Stimulated activated memory B cell treated with anti-CD40 and anti-IgM and Interleukin-4, amounts not matched to agents 10 μg/mL and 1 μg/mL and 100 μg/mL, for 72 hours (primary cell): ENCODE measurements at regions not wholly inside any gene's neighbourhood (a gene's known extent, or its start where the extent isn't known, plus 50 kb on each side); places are given as distances from the start of the nearest gene placed in this dataset.
"Not testable (repeated sequence)": the region's sequence is repeated elsewhere in the genome, so short reads cannot be mapped to it uniquely, and the experiment has no call there.

Source experiments
- ATAC-seq: fragments of 150-1000 bp; cut with Tn5 transposase; 2 replicates; pipeline ENCODE4 v1.10.0; 2021
- H3K27ac Mint-ChIP-seq: one replicate; pipeline ENCODE4 v1.8.0; 2022; ENCODE audit warnings: mild to moderate bottlenecking, mixed read lengths
- H3K27me3 Mint-ChIP-seq: one replicate; pipeline ENCODE4 v1.8.0; 2022; ENCODE audit warnings: mixed read lengths
- H3K36me3 Mint-ChIP-seq: one replicate; pipeline ENCODE4 v1.8.0; 2022; ENCODE audit warnings: mixed read lengths
- H3K4me1 Mint-ChIP-seq: one replicate; pipeline ENCODE4 v1.8.0; 2022; ENCODE audit warnings: mixed read lengths
- H3K4me3 Mint-ChIP-seq: one replicate; pipeline ENCODE4 v1.8.0; 2022; ENCODE audit warnings: mild to moderate bottlenecking, moderate library complexity, mixed read lengths
- H3K9me3 Mint-ChIP-seq: one replicate; pipeline ENCODE4 v1.8.0; 2022; ENCODE audit warnings: mixed read lengths

GRCh38 chr17:64800987-64801386 is 118.3 kb downstream of the LRRC37A3 start:
- Mint-ChIP-seq H3K4me1 (peaks cover 22% of the 10 kb centered on the region), H3K36me3 (peaks cover 49% of the 10 kb centered on the region)
- H3K9me3 Mint-ChIP-seq, H3K4me3 Mint-ChIP-seq, ATAC-seq, H3K27ac Mint-ChIP-seq, H3K27me3 Mint-ChIP-seq: not testable (repeated sequence)

GRCh38 chr17:64800361-64800895 is 118.8 kb downstream of the LRRC37A3 start:
- H3K9me3 Mint-ChIP-seq, H3K27me3 Mint-ChIP-seq, H3K4me3 Mint-ChIP-seq, H3K27ac Mint-ChIP-seq, ATAC-seq: not testable (repeated sequence)
- Mint-ChIP-seq H3K36me3 (peaks cover 46% of the 10 kb centered on the region), H3K4me1 (peaks cover 23% of the 10 kb centered on the region)

- not testable (repeated sequence) for H3K4me3 Mint-ChIP-seq, ATAC-seq, H3K9me3 Mint-ChIP-seq, H3K27me3 Mint-ChIP-seq
- peaks cover 46% of the 10 kb centered on the region for H3K36me3 Mint-ChIP-seq
- H3K4me1 Mint-ChIP-seq = peaks cover 23% of the 10 kb centered on the region
- H3K27ac Mint-ChIP-seq = peak overlapping the region; percentile 69
Measured at GRCh38 chr17:64799543-64800188, 119.6 kb downstream of the LRRC37A3 start.

- peak overlapping the region; percentile 69 for H3K27ac Mint-ChIP-seq
- not testable (repeated sequence) for H3K4me3 Mint-ChIP-seq, H3K9me3 Mint-ChIP-seq
Measured at GRCh38 chr17:64798961-64799360, 120.3 kb downstream of the LRRC37A3 start.

GRCh38 chr17:64798489-64798790 is 120.8 kb downstream of the LRRC37A3 start:
- H3K27ac Mint-ChIP-seq, H3K4me3 Mint-ChIP-seq, H3K9me3 Mint-ChIP-seq, H3K27me3 Mint-ChIP-seq: not testable (repeated sequence)
- Mint-ChIP-seq H3K4me1 (peaks cover 23% of the 10 kb centered on the region), H3K36me3 (peaks cover 45% of the 10 kb centered on the region)
- peak; percentile 66 for ATAC-seq

More at GRCh38 chr17:64798961-64799360, 120.3 kb downstream of the LRRC37A3 start:
- H3K4me1 Mint-ChIP-seq = peaks cover 23% of the 10 kb centered on the region
- not testable (repeated sequence) for H3K27me3 Mint-ChIP-seq, ATAC-seq
- H3K36me3 Mint-ChIP-seq = peaks cover 46% of the 10 kb centered on the region

- peak; percentile 49 for ATAC-seq
- H3K9me3 Mint-ChIP-seq, H3K27me3 Mint-ChIP-seq, H3K4me3 Mint-ChIP-seq, H3K27ac Mint-ChIP-seq: not testable (repeated sequence)
- Mint-ChIP-seq H3K4me1 (peaks cover 23% of the 10 kb centered on the region), H3K36me3 (peaks cover 39% of the 10 kb centered on the region)
Measured at GRCh38 chr17:64797746-64798488, 121.4 kb downstream of the LRRC37A3 start.

- Mint-ChIP-seq H3K4me1 (peaks cover 23% of the 10 kb centered on the region), H3K36me3 (peaks cover 31% of the 10 kb centered on the region)
- H3K27ac Mint-ChIP-seq, H3K4me3 Mint-ChIP-seq, ATAC-seq, H3K9me3 Mint-ChIP-seq, H3K27me3 Mint-ChIP-seq: not testable (repeated sequence)
Measured at GRCh38 chr17:64795342-64795741, 123.9 kb downstream of the LRRC37A3 start.

GRCh38 chr17:64794548-64795274 is 124.6 kb downstream of the LRRC37A3 start:
- ATAC-seq = not testable (repeated sequence)

GRCh38 chr17:64794113-64794512 is 125.2 kb downstream of the LRRC37A3 start:
- not testable (repeated sequence) for H3K9me3 Mint-ChIP-seq, H3K27ac Mint-ChIP-seq, ATAC-seq, H3K4me3 Mint-ChIP-seq, H3K27me3 Mint-ChIP-seq
- Mint-ChIP-seq H3K4me1 (peaks cover 17% of the 10 kb centered on the region), H3K36me3 (peaks cover 26% of the 10 kb centered on the region)

More at GRCh38 chr17:64794548-64795274, 124.6 kb downstream of the LRRC37A3 start:
- H3K27ac Mint-ChIP-seq, H3K9me3 Mint-ChIP-seq, H3K4me3 Mint-ChIP-seq, H3K27me3 Mint-ChIP-seq: not testable (repeated sequence)
- peaks cover 22% of the 10 kb centered on the region for H3K4me1 Mint-ChIP-seq
- peaks cover 31% of the 10 kb centered on the region for H3K36me3 Mint-ChIP-seq

GRCh38 chr17:64792793-64793575 is 126.3 kb downstream of the LRRC37A3 start:
- H3K27ac Mint-ChIP-seq, H3K9me3 Mint-ChIP-seq, ATAC-seq, H3K27me3 Mint-ChIP-seq, H3K4me3 Mint-ChIP-seq: not testable (repeated sequence)
- H3K4me1 Mint-ChIP-seq = peaks cover 17% of the 10 kb centered on the region
- H3K36me3 Mint-ChIP-seq = peaks cover 26% of the 10 kb centered on the region

GRCh38 chr17:64792276-64792675 is 127.0 kb downstream of the LRRC37A3 start:
- H3K9me3 Mint-ChIP-seq, H3K27me3 Mint-ChIP-seq, ATAC-seq, H3K27ac Mint-ChIP-seq, H3K4me3 Mint-ChIP-seq: not testable (repeated sequence)
- Mint-ChIP-seq H3K36me3 (peaks cover 26% of the 10 kb centered on the region), H3K4me1 (peaks cover 11% of the 10 kb centered on the region)

GRCh38 chr17:64791691-64792090 is 127.6 kb downstream of the LRRC37A3 start:
- not testable (repeated sequence) for H3K27ac Mint-ChIP-seq, H3K4me3 Mint-ChIP-seq, H3K4me1 Mint-ChIP-seq

GRCh38 chr17:64791226-64791625 is 128.1 kb downstream of the LRRC37A3 start:
- H3K27ac Mint-ChIP-seq, H3K9me3 Mint-ChIP-seq, H3K27me3 Mint-ChIP-seq: not testable (repeated sequence)

More at GRCh38 chr17:64791691-64792090, 127.6 kb downstream of the LRRC37A3 start:
- ATAC-seq, H3K27me3 Mint-ChIP-seq, H3K9me3 Mint-ChIP-seq: not testable (repeated sequence)
- peaks cover 22% of the 10 kb centered on the region for H3K36me3 Mint-ChIP-seq

GRCh38 chr17:64790690-64791089 is 128.6 kb upstream of the SMURF2 start:
- ATAC-seq, H3K27ac Mint-ChIP-seq, H3K27me3 Mint-ChIP-seq, H3K4me1 Mint-ChIP-seq, H3K9me3 Mint-ChIP-seq, H3K4me3 Mint-ChIP-seq: not testable (repeated sequence)
- peaks cover 21% of the 10 kb centered on the region for H3K36me3 Mint-ChIP-seq

More at GRCh38 chr17:64791226-64791625, 128.1 kb downstream of the LRRC37A3 start:
- not testable (repeated sequence) for ATAC-seq, H3K4me1 Mint-ChIP-seq, H3K4me3 Mint-ChIP-seq
- peaks cover 21% of the 10 kb centered on the region for H3K36me3 Mint-ChIP-seq

GRCh38 chr17:64790193-64790592 is 128.1 kb upstream of the SMURF2 start:
- H3K36me3 Mint-ChIP-seq = peaks cover 22% of the 10 kb centered on the region
- not testable (repeated sequence) for H3K4me3 Mint-ChIP-seq, H3K27ac Mint-ChIP-seq, ATAC-seq, H3K27me3 Mint-ChIP-seq, H3K9me3 Mint-ChIP-seq, H3K4me1 Mint-ChIP-seq
